Muscle layer of duodenum (tissue), 2 donors: ENCODE measurements at regions not wholly inside any gene's neighbourhood (a gene's known extent, or its start where the extent isn't known, plus 50 kb on each side); places are given as distances from the start of the nearest gene placed in this dataset.

Source experiments
- H3K27ac ChIP-seq: one replicate; pipeline ENCODE4 v1.7.0; 2013; ENCODE audit warnings: mild to moderate bottlenecking, low read length
- H3K27me3 ChIP-seq: one replicate; pipeline ENCODE4 v1.7.0; 2013; ENCODE audit warnings: low read depth, mild to moderate bottlenecking, control low read depth, low read length
- H3K36me3 ChIP-seq, 2 donors: one replicate each; pipeline ENCODE4 v1.7.0; 2013; ENCODE audit warnings: low read length in 2 of 2, control low read depth in 1 of 2, mild to moderate bottlenecking in 1 of 2; ENCODE audit not compliant: insufficient read depth in 2 of 2, control insufficient read depth in 1 of 2
- H3K4me1 ChIP-seq, 2 donors: one replicate each; pipeline ENCODE4 v1.7.0; 2013; ENCODE audit warnings: low read length in 2 of 2, mild to moderate bottlenecking in 2 of 2, control low read depth in 1 of 2, moderate library complexity in 1 of 2; ENCODE audit not compliant: insufficient read depth in 2 of 2, control insufficient read depth in 1 of 2
- H3K4me3 ChIP-seq, 2 donors: one replicate each; pipeline ENCODE4 v1.7.0; 2013; ENCODE audit warnings: low read length in 2 of 2, low read depth in 1 of 2, mild to moderate bottlenecking in 1 of 2
- H3K9me3 ChIP-seq, 2 donors: one replicate each; pipeline ENCODE4 v1.7.0; 2013; ENCODE audit warnings: low read length in 2 of 2, control low read depth in 1 of 2, mild to moderate bottlenecking in 1 of 2; ENCODE audit not compliant: control insufficient read depth in 1 of 2
- donor health status: healthy.

- H3K4me1 ChIP-seq, result no peaks in the 10 kb centered on the region
- no peaks in the 10 kb centered on the region for H3K27me3 ChIP-seq
- no peaks in the 10 kb centered on the region for H3K9me3 ChIP-seq
- H3K36me3 ChIP-seq, result no peaks in the 10 kb centered on the region
- no peak overlapping the region for H3K27ac ChIP-seq
- no peak overlapping the region for H3K4me3 ChIP-seq
Observed at GRCh38 chr20:6240059-6240458, 117.2 kb upstream of the FERMT1 start.

GRCh38 chr20:6238421-6238820 lies 115.6 kb upstream of the FERMT1 start:
- Histone ChIP-seq H3K27me3 (no peaks in the 10 kb centered on the region), H3K4me3 (no peak overlapping the region), H3K9me3 (no peaks in the 10 kb centered on the region), H3K4me1 (no peaks in the 10 kb centered on the region), H3K27ac (no peak overlapping the region), H3K36me3 (no peaks in the 10 kb centered on the region)

- no peaks in the 10 kb centered on the region for H3K4me1 ChIP-seq
- H3K36me3 ChIP-seq, result no peaks in the 10 kb centered on the region
- no peak overlapping the region for H3K27ac ChIP-seq
- H3K9me3 ChIP-seq, result no peaks in the 10 kb centered on the region
- no peak overlapping the region for H3K4me3 ChIP-seq
- no peaks in the 10 kb centered on the region for H3K27me3 ChIP-seq
Observed at GRCh38 chr20:6235510-6235909, 112.7 kb upstream of the FERMT1 start.

DNA sequence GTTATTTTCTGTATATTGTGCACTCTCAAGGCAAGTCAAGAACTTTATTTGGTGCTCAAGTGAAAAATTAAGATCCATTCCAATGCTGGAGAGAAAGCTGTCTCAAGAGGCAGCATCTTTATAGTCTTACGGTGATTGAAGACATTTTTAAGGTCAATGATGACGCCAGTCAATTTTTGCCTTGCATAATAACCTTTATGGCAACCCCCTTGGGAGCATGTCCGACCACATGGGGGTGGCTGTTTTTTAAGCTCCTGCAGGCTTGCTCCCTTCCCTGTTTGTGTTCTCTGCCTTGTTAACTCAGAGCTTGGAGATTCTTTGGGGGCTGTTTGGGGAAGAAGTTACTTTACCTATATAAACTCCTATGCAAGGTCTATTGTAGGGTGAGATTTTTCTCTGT lies 109.6 kb upstream of the FERMT1 start:
- Histone ChIP-seq H3K36me3 (no peaks in the 10 kb centered on the region), H3K4me3 (no peak overlapping the region), H3K9me3 (no peaks in the 10 kb centered on the region), H3K4me1 (no peaks in the 10 kb centered on the region), H3K27me3 (no peaks in the 10 kb centered on the region), H3K27ac (no peak overlapping the region)

- Histone ChIP-seq H3K4me1 (no peaks in the 10 kb centered on the region), H3K4me3 (no peak overlapping the region), H3K9me3 (no peaks in the 10 kb centered on the region), H3K27me3 (no peaks in the 10 kb centered on the region), H3K36me3 (no peaks in the 10 kb centered on the region), H3K27ac (no peak overlapping the region)
Observed at GRCh38 chr20:6231556-6231955, 108.7 kb upstream of the FERMT1 start.

DNA sequence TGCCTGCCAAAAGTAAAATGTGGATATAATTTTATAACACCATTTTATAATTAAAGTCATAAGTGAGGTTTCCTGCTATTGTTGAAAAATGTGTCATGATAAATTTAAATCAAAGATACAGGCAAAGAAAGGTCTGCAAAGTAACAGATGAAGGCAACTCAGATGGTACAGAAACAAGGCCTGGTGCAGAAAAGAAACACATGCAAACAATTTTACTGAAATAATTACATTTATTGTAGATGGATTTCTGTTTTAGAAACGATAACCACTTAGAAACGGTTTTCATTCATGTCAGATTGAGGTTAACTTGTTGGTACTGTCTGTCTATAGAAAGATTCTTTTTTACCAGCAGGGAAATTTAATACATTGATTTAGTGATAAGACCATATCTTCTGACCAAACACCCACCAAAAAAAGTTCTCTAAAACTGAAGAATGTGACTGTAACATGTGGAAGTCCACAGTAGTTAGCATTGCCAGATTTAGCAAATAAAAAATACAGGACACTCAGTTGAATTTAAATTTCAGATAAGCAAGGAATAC lies 105.5 kb upstream of the FERMT1 start:
- no peak overlapping the region for H3K27ac ChIP-seq
- H3K4me1 ChIP-seq, result no peaks in the 10 kb centered on the region
- no peaks in the 10 kb centered on the region for H3K9me3 ChIP-seq
- H3K4me3 ChIP-seq, result no peak overlapping the region
- no peaks in the 10 kb centered on the region for H3K36me3 ChIP-seq
- H3K27me3 ChIP-seq, result no peaks in the 10 kb centered on the region

- Histone ChIP-seq H3K27me3 (no peaks in the 10 kb centered on the region), H3K27ac (no peak overlapping the region), H3K9me3 (peaks cover 0 to 7% of the 10 kb centered on the region in 2 donors), H3K36me3 (no peaks in the 10 kb centered on the region), H3K4me1 (no peaks in the 10 kb centered on the region), H3K4me3 (no peak overlapping the region)
Observed at GRCh38 chr20:6213311-6213710, 90.5 kb upstream of the FERMT1 start.

GRCh38 chr20:6212903-6213302 lies 90.1 kb upstream of the FERMT1 start:
- H3K27me3 ChIP-seq, result no peaks in the 10 kb centered on the region
- no peaks in the 10 kb centered on the region for H3K4me1 ChIP-seq
- no peaks in the 10 kb centered on the region for H3K36me3 ChIP-seq
- H3K4me3 ChIP-seq, result no peak overlapping the region
- H3K9me3 ChIP-seq, result peaks cover 0 to 10% of the 10 kb centered on the region in 2 donors
- H3K27ac ChIP-seq, result no peak overlapping the region

GRCh38 chr20:6209093-6209492 lies 86.3 kb upstream of the FERMT1 start:
- no peak overlapping the region for H3K4me3 ChIP-seq
- no peaks in the 10 kb centered on the region for H3K4me1 ChIP-seq
- H3K27me3 ChIP-seq, result no peaks in the 10 kb centered on the region
- H3K27ac ChIP-seq, result no peak overlapping the region
- H3K9me3 ChIP-seq, result peaks cover 0 to 11% of the 10 kb centered on the region in 2 donors
- H3K36me3 ChIP-seq, result no peaks in the 10 kb centered on the region

DNA sequence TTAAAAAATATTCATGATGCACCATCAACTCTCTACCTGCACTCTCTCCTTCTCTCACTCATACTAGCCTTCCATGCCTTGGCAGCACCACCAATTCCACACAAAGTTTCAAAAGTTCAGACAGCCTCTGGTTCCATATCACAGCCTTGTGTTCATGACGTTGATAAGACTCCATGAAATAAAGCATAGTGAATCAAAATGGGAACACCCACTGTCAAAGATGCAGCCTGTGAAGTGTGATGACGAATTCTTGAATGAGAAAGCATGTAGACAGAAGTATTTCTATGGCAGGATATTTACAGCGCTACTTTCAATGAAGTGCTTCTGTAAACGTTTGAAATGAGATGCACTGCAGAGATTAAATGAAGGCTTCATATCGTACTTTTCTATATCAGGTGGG lies 77.3 kb upstream of the FERMT1 start:
- Histone ChIP-seq H3K27ac (no peak overlapping the region), H3K4me1 (no peaks in the 10 kb centered on the region), H3K36me3 (no peaks in the 10 kb centered on the region), H3K4me3 (no peak overlapping the region), H3K9me3 (no peaks in the 10 kb centered on the region), H3K27me3 (no peaks in the 10 kb centered on the region)

DNA sequence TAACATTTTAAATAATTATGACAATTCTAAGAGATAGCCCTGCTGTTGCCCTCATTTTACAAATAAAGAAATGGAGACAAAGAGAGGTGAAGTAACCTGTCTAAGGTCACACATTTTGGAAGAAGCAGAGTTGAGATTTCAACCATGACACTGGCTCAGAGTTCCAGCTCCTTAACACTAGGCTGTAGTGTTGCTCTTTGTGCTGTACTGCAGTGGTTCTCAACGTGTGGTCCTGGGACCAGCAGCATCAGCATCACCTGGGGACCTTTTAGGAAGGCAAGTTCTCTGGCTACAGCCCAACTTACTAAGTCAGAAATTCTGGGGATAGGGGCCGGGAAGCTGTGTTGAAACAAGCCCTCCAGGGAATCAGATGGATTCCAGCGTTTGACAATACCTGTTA lies 62.4 kb upstream of the FERMT1 start:
- no peaks in the 10 kb centered on the region for H3K9me3 ChIP-seq
- H3K4me3 ChIP-seq, result no peak overlapping the region
- no peaks in the 10 kb centered on the region for H3K4me1 ChIP-seq
- H3K27me3 ChIP-seq, result no peaks in the 10 kb centered on the region
- H3K27ac ChIP-seq, result no peak overlapping the region
- no peaks in the 10 kb centered on the region for H3K36me3 ChIP-seq

GRCh38 chr20:6184086-6184485 lies 61.3 kb upstream of the FERMT1 start:
- H3K36me3 ChIP-seq, result no peaks in the 10 kb centered on the region
- no peak overlapping the region for H3K4me3 ChIP-seq
- no peaks in the 10 kb centered on the region for H3K27me3 ChIP-seq
- no peak overlapping the region for H3K27ac ChIP-seq
- H3K9me3 ChIP-seq, result no peaks in the 10 kb centered on the region
- no peaks in the 10 kb centered on the region for H3K4me1 ChIP-seq
